ENCODE measurements at regions not wholly inside any gene's neighbourhood (a gene's known extent, or its start where the extent isn't known, plus 50 kb on each side); places are given as distances from the start of the nearest gene placed in this dataset.

DNA sequence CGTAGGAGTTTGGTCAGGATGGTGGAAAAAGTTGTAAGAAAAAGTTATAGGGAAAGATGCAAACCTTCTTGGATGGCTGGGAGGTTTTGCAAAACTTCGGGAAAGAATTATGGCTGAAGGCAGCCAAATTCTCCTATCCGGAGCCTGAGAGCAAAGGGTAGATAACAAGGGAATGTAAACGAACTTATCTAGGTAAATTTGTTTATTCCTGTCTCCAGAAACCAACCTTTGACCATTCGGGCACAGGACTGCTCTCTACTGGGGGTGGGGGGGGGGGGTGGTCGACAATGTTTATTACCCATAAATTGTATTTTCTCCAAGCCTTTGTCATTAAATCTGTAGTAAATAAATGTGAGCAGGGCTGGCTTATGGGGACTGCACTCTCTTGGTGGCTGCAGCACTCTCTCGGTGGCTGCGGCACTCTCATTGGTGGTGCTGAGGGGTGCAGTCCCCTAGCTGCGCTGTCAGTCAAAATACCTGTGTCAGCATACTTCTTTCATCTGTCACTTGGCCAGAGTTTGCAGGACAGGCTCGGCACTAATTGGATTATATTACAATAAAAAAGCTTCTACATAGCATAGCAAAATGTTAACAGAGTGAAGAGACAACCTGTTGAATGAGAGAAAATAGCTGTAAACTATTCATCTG is 827.8 kb downstream of the SH3BGRL start:
- Histone ChIP-seq H3K27me3 (no peaks in the 10 kb centered on the region), H3K27ac (no peak overlapping the region), H3K9me3 (peaks cover 0 to 9% (median 0%) of the 10 kb centered on the region in 3 donors), H3K4me3 (no peak overlapping the region), H3K36me3 (no peaks in the 10 kb centered on the region), H3K4me1 (no peaks in the 10 kb centered on the region)
- WGBS, 2 donors = 36 to 44% methylated on average over 5 of the region's 10 CpGs
- no peak for DNase-seq
- intact Hi-C loops (cut with DNase I) = no loop called here
- TF ChIP-seq, protein P1, sequence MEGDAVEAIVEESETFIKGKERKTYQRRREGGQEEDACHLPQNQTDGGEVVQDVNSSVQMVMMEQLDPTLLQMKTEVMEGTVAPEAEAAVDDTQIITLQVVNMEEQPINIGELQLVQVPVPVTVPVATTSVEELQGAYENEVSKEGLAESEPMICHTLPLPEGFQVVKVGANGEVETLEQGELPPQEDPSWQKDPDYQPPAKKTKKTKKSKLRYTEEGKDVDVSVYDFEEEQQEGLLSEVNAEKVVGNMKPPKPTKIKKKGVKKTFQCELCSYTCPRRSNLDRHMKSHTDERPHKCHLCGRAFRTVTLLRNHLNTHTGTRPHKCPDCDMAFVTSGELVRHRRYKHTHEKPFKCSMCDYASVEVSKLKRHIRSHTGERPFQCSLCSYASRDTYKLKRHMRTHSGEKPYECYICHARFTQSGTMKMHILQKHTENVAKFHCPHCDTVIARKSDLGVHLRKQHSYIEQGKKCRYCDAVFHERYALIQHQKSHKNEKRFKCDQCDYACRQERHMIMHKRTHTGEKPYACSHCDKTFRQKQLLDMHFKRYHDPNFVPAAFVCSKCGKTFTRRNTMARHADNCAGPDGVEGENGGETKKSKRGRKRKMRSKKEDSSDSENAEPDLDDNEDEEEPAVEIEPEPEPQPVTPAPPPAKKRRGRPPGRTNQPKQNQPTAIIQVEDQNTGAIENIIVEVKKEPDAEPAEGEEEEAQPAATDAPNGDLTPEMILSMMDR (IDR thresholded peaks at IDR 0.05) = no peak
- TF ChIP-seq POLR2A (IDR thresholded peaks at IDR 0.05) = no peak

DNA sequence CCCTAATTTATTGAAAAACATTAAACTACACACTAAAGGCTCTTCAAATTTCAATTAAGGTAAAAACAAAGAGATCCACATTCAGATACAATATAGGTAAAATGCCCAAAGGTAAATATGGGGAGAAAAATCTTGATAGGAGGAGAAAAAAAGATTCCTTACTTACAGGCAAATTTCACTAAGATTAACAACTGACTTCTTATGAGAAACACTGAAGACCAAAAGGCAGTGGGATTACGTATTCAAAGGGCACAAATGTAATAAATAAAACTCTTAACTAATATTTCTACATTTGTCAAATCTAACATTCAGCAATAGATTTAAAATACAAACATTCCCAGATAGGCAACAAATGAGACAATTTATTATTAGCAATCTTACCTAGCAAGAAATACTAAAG is 829.3 kb downstream of the SH3BGRL start:
- Histone ChIP-seq H3K4me3 (no peak overlapping the region), H3K27ac (no peak overlapping the region), H3K36me3 (no peaks in the 10 kb centered on the region), H3K27me3 (no peaks in the 10 kb centered on the region), H3K9me3 (peaks cover 0 to 9% (median 0%) of the 10 kb centered on the region in 3 donors), H3K4me1 (no peaks in the 10 kb centered on the region)
- no peak for TF ChIP-seq POLR2A (IDR thresholded peaks at IDR 0.05)
- TF ChIP-seq, protein P1 (IDR thresholded peaks at IDR 0.05) = no peak
- DNase-seq = no peak
- 52 to 72% methylated on average over 1 of the region's 1 CpG for WGBS, 2 donors
- intact Hi-C loops (cut with DNase I) = no loop called here

DNA sequence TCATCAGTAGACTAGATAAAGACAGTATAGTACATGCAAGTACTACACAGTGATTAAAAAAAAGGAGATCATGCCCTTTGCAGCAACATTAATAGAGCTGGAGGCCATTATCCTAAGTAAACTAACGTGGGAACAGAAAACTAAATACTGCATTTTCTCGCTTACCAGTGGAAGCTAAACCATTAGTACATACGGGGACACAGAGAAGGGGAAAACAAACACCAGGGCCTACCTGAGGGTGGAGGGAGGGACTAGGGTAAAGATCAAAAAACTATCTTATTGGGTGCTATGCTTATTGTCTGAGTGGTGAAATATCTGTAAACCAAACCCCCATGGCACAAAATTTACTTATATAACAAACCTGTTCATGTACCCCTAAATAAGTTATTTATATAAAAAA is 836.9 kb downstream of the SH3BGRL start:
- H3K9me3 ChIP-seq = no peaks in the 10 kb centered on the region
- no peak for TF ChIP-seq POLR2A (IDR thresholded peaks at IDR 0.05)
- TF ChIP-seq, protein P1 (IDR thresholded peaks at IDR 0.05) = no peak
- no peak for DNase-seq
- intact Hi-C loops (cut with DNase I) = no loop called here
- no peaks in the 10 kb centered on the region for H3K4me1 ChIP-seq
- H3K27me3 ChIP-seq = no peaks in the 10 kb centered on the region
- no peak overlapping the region for H3K27ac ChIP-seq
- no peaks in the 10 kb centered on the region for H3K36me3 ChIP-seq
- WGBS, 2 donors = 55 to 71% methylated on average over 3 of the region's 3 CpGs
- H3K4me3 ChIP-seq = no peak overlapping the region

DNA sequence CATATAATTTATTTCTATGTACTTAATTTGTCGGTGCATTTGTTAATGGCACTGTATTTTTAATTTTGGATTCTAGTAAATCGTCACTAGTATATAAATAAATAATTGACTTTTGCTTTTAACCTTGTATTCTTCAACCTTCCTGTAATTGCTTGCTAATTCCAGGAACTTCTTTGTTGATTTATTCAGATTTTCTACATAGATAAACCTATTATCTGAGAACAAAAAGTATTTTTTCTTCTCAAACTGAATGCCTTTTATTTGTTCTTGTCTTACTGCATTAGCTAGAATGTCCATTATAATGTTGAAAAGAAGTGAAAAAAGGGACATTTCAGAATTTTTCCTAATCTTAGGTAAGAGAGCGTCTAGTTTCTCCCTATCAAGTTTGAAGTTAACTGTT is 839.1 kb downstream of the SH3BGRL start:
- H3K36me3 ChIP-seq = no peaks in the 10 kb centered on the region
- intact Hi-C loops (cut with DNase I) = no loop called here
- no peak overlapping the region for H3K27ac ChIP-seq
- 64 to 69% methylated on average over 3 of the region's 3 CpGs for WGBS, 2 donors
- no peaks in the 10 kb centered on the region for H3K27me3 ChIP-seq
- H3K4me3 ChIP-seq = no peak overlapping the region
- H3K4me1 ChIP-seq = no peaks in the 10 kb centered on the region
- H3K9me3 ChIP-seq = no peaks in the 10 kb centered on the region
- DNase-seq = no peak
- TF ChIP-seq, protein P1 (IDR thresholded peaks at IDR 0.05) = no peak
- no peak for TF ChIP-seq POLR2A (IDR thresholded peaks at IDR 0.05)

DNA sequence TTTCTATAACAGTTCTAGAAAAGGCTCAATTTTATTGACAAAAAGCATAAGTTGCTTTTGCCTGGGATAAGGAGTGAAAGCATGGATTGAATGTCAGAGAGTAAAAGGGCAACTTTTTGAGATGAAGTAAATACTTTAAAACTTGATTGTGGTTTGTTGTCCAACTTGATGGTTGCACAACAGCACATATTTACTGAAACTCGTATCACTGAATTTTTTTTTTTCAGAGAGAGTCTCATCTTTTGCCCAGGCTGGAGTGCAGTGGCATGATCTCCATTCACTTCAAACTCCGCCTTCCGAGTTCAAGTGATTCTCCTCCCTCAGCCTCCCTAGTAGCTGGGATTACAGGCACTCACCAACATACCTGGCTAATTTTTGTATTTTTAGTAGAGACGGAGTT is 856.8 kb downstream of the SH3BGRL start:
- DNase-seq = no peak
- H3K9me3 ChIP-seq = no peaks in the 10 kb centered on the region
- no peak overlapping the region for H3K4me3 ChIP-seq
- H3K36me3 ChIP-seq = no peaks in the 10 kb centered on the region
- TF ChIP-seq, protein P1 (IDR thresholded peaks at IDR 0.05) = no peak
- TF ChIP-seq POLR2A (IDR thresholded peaks at IDR 0.05) = no peak
- intact Hi-C loops (cut with DNase I) = no loop called here
- no peak overlapping the region for H3K27ac ChIP-seq
- H3K27me3 ChIP-seq = no peaks in the 10 kb centered on the region
- H3K4me1 ChIP-seq = no peaks in the 10 kb centered on the region
- 75 to 89% methylated on average over 3 to 4 of the region's 4 CpGs for WGBS, 2 donors
